Adrenal gland (tissue), 5 donors: ENCODE measurements at regions not wholly inside any gene's neighbourhood (a gene's known extent, or its start where the extent isn't known, plus 50 kb on each side); places are given as distances from the start of the nearest gene placed in this dataset.
"Not testable (repeated sequence)": the region's sequence is repeated elsewhere in the genome, so short reads cannot be mapped to it uniquely, and the experiment has no call there.

Source experiments
- POLR2A ChIP-seq, 2 donors: fragments of 450-650 bp; IDR thresholded peaks; one replicate each; pipeline ENCODE4 v1.6.1; 2017; ENCODE audit warnings: antibody characterized with exemption in 2 of 2, mild to moderate bottlenecking in 2 of 2, moderate library complexity in 1 of 2
- TF ChIP-seq, protein P1 (sequence below), 6 experiments: fragments of 450-650 bp in 4 of 6; fragments of 200-600 bp in 2 of 6; sonication (generic) in 1 of 6; IDR thresholded peaks; 1 replicate in 5 of 6; 2 replicates in 1 of 6; pipeline versions ENCODE4 v1.5.1 to v1.8.0; 2016 to 2021; ENCODE audit warnings: antibody characterized with exemption in 6 of 6, mild to moderate bottlenecking in 2 of 6, moderate library complexity in 1 of 6
- donor health status: DM: no; HTN: no; CAD: no.

DNA sequence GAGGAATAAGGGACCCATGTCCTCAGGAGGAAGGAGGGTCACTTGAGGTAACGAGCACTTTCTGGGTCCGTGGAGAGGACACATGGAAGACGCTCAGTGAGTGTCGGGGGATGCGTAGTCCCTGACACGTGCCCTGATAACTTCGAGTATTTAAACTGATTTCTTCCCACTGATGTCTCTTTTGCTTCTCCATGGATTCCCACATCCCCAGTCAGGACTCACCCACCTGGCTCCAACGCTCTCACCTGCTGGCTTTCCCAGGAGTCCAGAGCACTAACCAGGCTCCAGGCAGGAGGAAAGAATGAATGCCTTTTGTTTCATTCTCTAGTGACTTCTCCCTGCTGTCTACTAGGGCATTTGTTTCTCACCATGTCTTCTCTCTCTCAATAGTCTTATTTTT, 81.2 kb upstream of the NBPF11 start:
- TF ChIP-seq POLR2A (IDR thresholded peaks at IDR 0.05) = not testable (repeated sequence)
- TF ChIP-seq, protein P1, sequence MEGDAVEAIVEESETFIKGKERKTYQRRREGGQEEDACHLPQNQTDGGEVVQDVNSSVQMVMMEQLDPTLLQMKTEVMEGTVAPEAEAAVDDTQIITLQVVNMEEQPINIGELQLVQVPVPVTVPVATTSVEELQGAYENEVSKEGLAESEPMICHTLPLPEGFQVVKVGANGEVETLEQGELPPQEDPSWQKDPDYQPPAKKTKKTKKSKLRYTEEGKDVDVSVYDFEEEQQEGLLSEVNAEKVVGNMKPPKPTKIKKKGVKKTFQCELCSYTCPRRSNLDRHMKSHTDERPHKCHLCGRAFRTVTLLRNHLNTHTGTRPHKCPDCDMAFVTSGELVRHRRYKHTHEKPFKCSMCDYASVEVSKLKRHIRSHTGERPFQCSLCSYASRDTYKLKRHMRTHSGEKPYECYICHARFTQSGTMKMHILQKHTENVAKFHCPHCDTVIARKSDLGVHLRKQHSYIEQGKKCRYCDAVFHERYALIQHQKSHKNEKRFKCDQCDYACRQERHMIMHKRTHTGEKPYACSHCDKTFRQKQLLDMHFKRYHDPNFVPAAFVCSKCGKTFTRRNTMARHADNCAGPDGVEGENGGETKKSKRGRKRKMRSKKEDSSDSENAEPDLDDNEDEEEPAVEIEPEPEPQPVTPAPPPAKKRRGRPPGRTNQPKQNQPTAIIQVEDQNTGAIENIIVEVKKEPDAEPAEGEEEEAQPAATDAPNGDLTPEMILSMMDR (IDR thresholded peaks at IDR 0.05) = not testable (repeated sequence)
